ENCODE measurements at regions not wholly inside any gene's neighbourhood (a gene's known extent, or its start where the extent isn't known, plus 50 kb on each side); places are given as distances from the start of the nearest gene placed in this dataset.

DNA sequence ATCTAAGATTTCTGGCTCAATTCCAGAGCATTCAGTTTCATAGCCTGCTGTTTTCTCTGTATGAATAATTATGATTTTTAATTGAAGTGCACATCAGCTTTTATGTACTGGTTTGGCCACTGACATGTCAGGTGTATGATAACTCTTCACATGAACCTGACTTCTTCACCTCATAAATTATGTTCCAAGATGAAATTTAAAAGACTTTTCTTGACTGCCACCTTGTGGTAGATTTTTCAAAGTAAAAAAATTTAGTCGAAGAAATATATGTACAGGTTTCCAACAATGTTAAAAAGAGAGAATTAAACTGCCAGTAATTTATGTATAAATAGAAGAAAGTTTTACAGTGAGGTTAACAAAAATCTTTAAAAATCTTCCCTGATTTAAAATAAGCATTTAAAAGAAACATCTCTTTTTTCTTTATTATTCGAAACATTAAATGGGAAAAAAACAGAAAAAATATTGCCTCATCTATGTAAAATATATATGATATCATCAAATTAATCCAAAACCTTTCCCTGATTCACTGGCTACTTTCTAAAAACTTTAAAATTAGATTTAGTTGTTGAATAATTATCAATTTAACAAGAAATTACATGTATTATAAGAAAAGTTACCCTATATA is 124.9 kb upstream of the ATXN7L3B start:
- ChIA-PET CTCF (ENCODE audit: partially characterized antibody) (interaction anchor here (0.6 to 2.3 kb wide), 13 partner anchors 9 to 1853 kb away, joined by 3 to 11 read pairs (median 3); no protein-coding TSS in a partner anchor), POLR2A (ENCODE audit: partially characterized antibody) (no interaction called here)
- Histone ChIP-seq H3K4me1 (replicated peaks in 1 of 4; ENCODE audit: control insufficient read depth in 3 of 4, insufficient read depth in 4 of 4, low read length in 3 of 4) (peaks cover 0 to 2% (median 0%) of the 10 kb centered on the region in 4 experiments; a peak in 1 of 7 replicates), H2AFZ (ENCODE audit: low read length) (no peak overlapping the region), H3K36me3 (ENCODE audit: control insufficient read depth in 2 of 4, insufficient read depth in 4 of 4, low read length in 3 of 4) (no peaks in the 10 kb centered on the region), H3K56ac (replicated peaks; ENCODE audit: insufficient read length, low read depth, low read length) (no peak overlapping the region), H2BK15ac (ENCODE audit: low read length) (no peak overlapping the region), H3K14ac (ENCODE audit: insufficient read length) (no peak overlapping the region), H3K9me3 (ENCODE audit: insufficient read depth in 2 of 2, low read depth in 1 of 2, low read length in 1 of 2) (no peaks in the 10 kb centered on the region), H3K79me1 (ENCODE audit: low read depth, low read length) (no peaks in the 10 kb centered on the region), H3K4ac (replicated peaks; ENCODE audit: insufficient read length, low read depth, low read length) (no peak overlapping the region), H4K5ac (ENCODE audit: insufficient read length, low read depth, low read length) (no peak overlapping the region), H3K4me2 (ENCODE audit: insufficient read depth in 1 of 2, low read depth in 2 of 2, low read length in 2 of 2) (no peak overlapping the region), H4K91ac (replicated peaks; ENCODE audit: insufficient read length, low read length) (no peak overlapping the region), H2AK5ac (ENCODE audit: low read depth, low read length) (no peak overlapping the region), H2BK12ac (ENCODE audit: low read depth, low read length) (no peak overlapping the region), H3K4me3 (ENCODE audit: extremely low read depth in 1 of 4, insufficient read depth in 2 of 4, low read depth in 3 of 4, low read length in 4 of 4) (no peak overlapping the region), H2BK5ac (ENCODE audit: low read depth, low read length) (no peak overlapping the region), H3K23me2 (ENCODE audit: low read depth, low read length) (no peaks in the 10 kb centered on the region), H3K27ac (ENCODE audit: low read depth, low read length) (no peak overlapping the region), H3K27me3 (replicated peaks in 1 of 4; ENCODE audit: control insufficient read depth in 3 of 4, extremely low read depth in 1 of 4, insufficient read depth in 3 of 4, low read length in 3 of 4) (no peaks in the 10 kb centered on the region), H3K23ac (ENCODE audit: insufficient read length) (no peak overlapping the region), H4K20me1 (replicated peaks in 1 of 2; ENCODE audit: control insufficient read depth in 1 of 2, insufficient read depth in 2 of 2, low read length in 2 of 2) (no peaks in the 10 kb centered on the region), H3K18ac (ENCODE audit: extremely low read depth, low read length) (no peak overlapping the region), H2BK120ac (replicated peaks; ENCODE audit: low read depth, low read length) (no peak overlapping the region), H3K9ac (replicated peaks in 1 of 4; ENCODE audit: extremely low read depth in 1 of 4, low read depth in 3 of 4, low read length in 3 of 4) (no peak overlapping the region), H4K8ac (ENCODE audit: extremely low read depth, insufficient read depth, low read length) (no peak overlapping the region), H3K79me2 (ENCODE audit: control insufficient read depth in 1 of 2, insufficient read depth in 2 of 2, low read length in 2 of 2) (no peaks in the 10 kb centered on the region), H2BK20ac (ENCODE audit: low read length) (no peak overlapping the region)
- TF ChIP-seq ASH2L (IDR thresholded peaks at IDR 0.05; ENCODE audit: low read length) = no peak
- TF ChIP-seq CBX5 (IDR thresholded peaks at IDR 0.05; ENCODE audit: low read depth, low read length) = no peak
- TF ChIP-seq, protein P1, sequence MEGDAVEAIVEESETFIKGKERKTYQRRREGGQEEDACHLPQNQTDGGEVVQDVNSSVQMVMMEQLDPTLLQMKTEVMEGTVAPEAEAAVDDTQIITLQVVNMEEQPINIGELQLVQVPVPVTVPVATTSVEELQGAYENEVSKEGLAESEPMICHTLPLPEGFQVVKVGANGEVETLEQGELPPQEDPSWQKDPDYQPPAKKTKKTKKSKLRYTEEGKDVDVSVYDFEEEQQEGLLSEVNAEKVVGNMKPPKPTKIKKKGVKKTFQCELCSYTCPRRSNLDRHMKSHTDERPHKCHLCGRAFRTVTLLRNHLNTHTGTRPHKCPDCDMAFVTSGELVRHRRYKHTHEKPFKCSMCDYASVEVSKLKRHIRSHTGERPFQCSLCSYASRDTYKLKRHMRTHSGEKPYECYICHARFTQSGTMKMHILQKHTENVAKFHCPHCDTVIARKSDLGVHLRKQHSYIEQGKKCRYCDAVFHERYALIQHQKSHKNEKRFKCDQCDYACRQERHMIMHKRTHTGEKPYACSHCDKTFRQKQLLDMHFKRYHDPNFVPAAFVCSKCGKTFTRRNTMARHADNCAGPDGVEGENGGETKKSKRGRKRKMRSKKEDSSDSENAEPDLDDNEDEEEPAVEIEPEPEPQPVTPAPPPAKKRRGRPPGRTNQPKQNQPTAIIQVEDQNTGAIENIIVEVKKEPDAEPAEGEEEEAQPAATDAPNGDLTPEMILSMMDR (IDR thresholded peaks at IDR 0.05; ENCODE audit: control extremely low read depth in 1 of 3, insufficient read depth in 1 of 3, low read depth in 1 of 3, low read length in 3 of 3) = peak in 1 of 3 experiments; percentile 1; a peak in 1 of 4 replicates
- peak in 1 of 2 experiments; percentile 18; a peak in 2 of 4 replicates for TF ChIP-seq RAD21 (IDR thresholded peaks at IDR 0.05 in 1 of 2, conservative IDR thresholded peaks at IDR 0.05 in 1 of 2; ENCODE audit: low read depth in 2 of 2, low read length in 2 of 2)
- FAIRE-seq = no peak
- 64% methylated on average over 2 of the region's 2 CpGs; no CpG with 5 or more reads in 1 of the 2 experiments for WGBS, 2 experiments (ENCODE audit: extremely low coverage in 1 of 2, insufficient coverage in 1 of 2, insufficient read length in 1 of 2, insufficient replicate concordance in 2 of 2, low coverage in 1 of 2, low lambda C conversion rate in 2 of 2, missing lambda C conversion rate in 1 of 2)
- DNase-seq (ENCODE audit: low read depth in 1 of 2, low spot score in 2 of 2) = no peak

All from H1 (cell line).